T-helper 2 cell treated with Interferon-gamma antibody and Interleukin-4, amounts not matched to agents 5 μg/mL and 100 μg/mL, for 36 hours (primary cell): ENCODE measurements at regions not wholly inside any gene's neighbourhood (a gene's known extent, or its start where the extent isn't known, plus 50 kb on each side); places are given as distances from the start of the nearest gene placed in this dataset.
"Not testable (repeated sequence)": the region's sequence is repeated elsewhere in the genome, so short reads cannot be mapped to it uniquely, and the experiment has no call there.

Experiments used
- DNase-seq: peaks from one replicate; pipeline ENCODE4 v3.0.0; 2021; ENCODE audit warnings: low spot score
- H3K27ac Mint-ChIP-seq: one replicate; pipeline ENCODE4 v1.8.0; 2021; ENCODE audit warnings: mild to moderate bottlenecking, mixed read lengths
- H3K27me3 Mint-ChIP-seq: one replicate; pipeline ENCODE4 v1.8.0; 2021; ENCODE audit warnings: low read depth, mixed read lengths
- H3K36me3 Mint-ChIP-seq: one replicate; pipeline ENCODE4 v1.8.0; 2021; ENCODE audit warnings: low read depth, mixed read lengths
- H3K4me1 Mint-ChIP-seq: one replicate; pipeline ENCODE4 v1.8.0; 2021; ENCODE audit warnings: low read depth, mixed read lengths
- H3K4me3 Mint-ChIP-seq: one replicate; pipeline ENCODE4 v1.8.0; 2022; ENCODE audit warnings: mild to moderate bottlenecking, moderate library complexity, mixed read lengths
- H3K9me3 Mint-ChIP-seq: one replicate; pipeline ENCODE4 v1.8.0; 2021; ENCODE audit warnings: mixed read lengths

GRCh38 chr14:106425150-106425549 is 898.8 kb downstream of the TMEM121 start:
- not testable (repeated sequence) for DNase-seq, H3K9me3 Mint-ChIP-seq, H3K4me1 Mint-ChIP-seq, H3K27ac Mint-ChIP-seq, H3K4me3 Mint-ChIP-seq, H3K36me3 Mint-ChIP-seq
- H3K27me3 Mint-ChIP-seq: peaks cover 47% of the 10 kb centered on the region

- Mint-ChIP-seq H3K36me3 (no peaks in the 10 kb centered on the region), H3K4me1 (peaks cover 6% of the 10 kb centered on the region), H3K27ac (no peak overlapping the region), H3K9me3 (no peaks in the 10 kb centered on the region), H3K4me3 (no peak overlapping the region), H3K27me3 (peaks cover 53% of the 10 kb centered on the region)
- peak; percentile 39 for DNase-seq
Observed at GRCh38 chr14:106436310-106436905, 910.0 kb downstream of the TMEM121 start.

DNA sequence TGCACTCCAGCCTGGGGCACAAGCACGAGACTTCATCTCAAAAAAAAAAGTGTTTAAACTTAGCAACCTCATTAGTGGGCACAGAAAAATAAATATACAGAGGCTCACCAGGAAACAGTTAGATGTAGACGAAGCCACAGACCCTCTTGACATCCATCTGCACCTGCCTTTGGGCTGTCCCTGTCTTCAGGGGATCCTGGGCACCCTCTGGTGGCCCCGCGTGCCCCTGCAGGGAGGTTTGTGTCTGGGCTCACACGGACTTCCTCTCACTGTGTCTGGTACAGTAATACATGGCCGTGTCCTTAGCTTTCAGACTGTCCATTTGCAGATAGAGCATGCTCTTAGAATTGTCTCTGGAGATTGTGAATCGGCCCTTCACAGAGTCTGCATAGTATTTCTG is 916.5 kb downstream of the TMEM121 start:
- peak; percentile 21 for DNase-seq

DNA sequence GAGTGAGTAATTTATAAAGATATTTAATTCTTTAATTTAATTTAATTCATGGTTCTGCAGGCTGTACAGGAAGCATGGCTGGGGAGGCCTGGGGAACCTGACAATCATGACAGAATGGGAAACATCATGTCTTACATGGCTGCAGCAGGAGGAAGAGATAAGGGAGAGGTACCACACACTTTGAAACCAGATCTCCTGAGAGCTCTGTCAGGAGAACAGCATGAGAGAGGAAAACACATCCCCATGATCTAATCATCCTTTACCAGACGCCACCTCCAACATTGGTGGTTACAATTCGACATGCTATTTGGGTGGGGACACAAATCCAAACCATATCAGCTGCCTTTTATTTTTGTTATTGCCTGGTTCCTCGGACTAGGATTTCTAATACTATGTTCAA is 928.6 kb downstream of the TMEM121 start:
- no peak for DNase-seq
- no peak overlapping the region for H3K4me3 Mint-ChIP-seq
- H3K9me3 Mint-ChIP-seq: no peaks in the 10 kb centered on the region
- no peaks in the 10 kb centered on the region for H3K36me3 Mint-ChIP-seq
- no peaks in the 10 kb centered on the region for H3K4me1 Mint-ChIP-seq
- H3K27me3 Mint-ChIP-seq: peaks cover 33% of the 10 kb centered on the region
- no peak overlapping the region for H3K27ac Mint-ChIP-seq

More for the DNA sequence above, 916.5 kb downstream of the TMEM121 start:
- no peak overlapping the region for H3K4me3 Mint-ChIP-seq
- peaks cover 44% of the 10 kb centered on the region for H3K27me3 Mint-ChIP-seq
- H3K4me1 Mint-ChIP-seq: peaks cover 2% of the 10 kb centered on the region
- H3K9me3 Mint-ChIP-seq: no peaks in the 10 kb centered on the region
- no peaks in the 10 kb centered on the region for H3K36me3 Mint-ChIP-seq
- no peak overlapping the region for H3K27ac Mint-ChIP-seq

GRCh38 chr14:106459971-106460730 is 933.8 kb downstream of the TMEM121 start:
- Mint-ChIP-seq H3K9me3 (no peaks in the 10 kb centered on the region), H3K27ac (no peak overlapping the region), H3K36me3 (no peaks in the 10 kb centered on the region), H3K4me1 (no peaks in the 10 kb centered on the region), H3K27me3 (peaks cover 21% of the 10 kb centered on the region), H3K4me3 (no peak overlapping the region)
- peak; percentile 42 for DNase-seq

- H3K9me3 Mint-ChIP-seq: no peaks in the 10 kb centered on the region
- H3K4me1 Mint-ChIP-seq: no peaks in the 10 kb centered on the region
- H3K36me3 Mint-ChIP-seq: no peaks in the 10 kb centered on the region
- no peak overlapping the region for H3K27ac Mint-ChIP-seq
- DNase-seq: no peak
- H3K27me3 Mint-ChIP-seq: peaks cover 14% of the 10 kb centered on the region
- H3K4me3 Mint-ChIP-seq: no peak overlapping the region
Observed at GRCh38 chr14:106460916-106461315, 934.5 kb downstream of the TMEM121 start.

- not testable (repeated sequence) for H3K9me3 Mint-ChIP-seq, H3K4me1 Mint-ChIP-seq, H3K36me3 Mint-ChIP-seq, H3K4me3 Mint-ChIP-seq, DNase-seq, H3K27ac Mint-ChIP-seq
- H3K27me3 Mint-ChIP-seq: peaks cover 25% of the 10 kb centered on the region
Observed at GRCh38 chr14:106466483-106466882, 940.1 kb downstream of the TMEM121 start.

DNA sequence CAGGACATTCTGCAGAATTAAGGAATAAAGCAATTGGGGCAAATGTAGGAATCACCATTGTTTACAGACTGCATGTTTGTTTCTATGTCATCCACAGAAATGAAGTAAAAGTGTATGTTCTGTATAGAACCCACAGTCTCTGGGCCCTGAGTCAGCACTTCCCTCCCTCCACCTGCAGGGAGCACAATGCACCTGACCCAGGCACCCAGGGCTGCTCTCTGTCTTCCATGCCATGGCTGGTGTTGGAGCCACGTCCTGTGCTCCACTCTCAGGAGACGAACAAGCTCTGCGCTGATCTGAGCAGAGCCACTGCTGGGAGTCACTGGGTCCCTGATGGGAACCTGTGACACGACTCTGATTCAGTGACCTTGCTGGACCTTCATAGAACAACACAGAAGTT is 942.5 kb downstream of the TMEM121 start:
- H3K36me3 Mint-ChIP-seq, H3K4me3 Mint-ChIP-seq, H3K9me3 Mint-ChIP-seq, H3K27ac Mint-ChIP-seq, DNase-seq, H3K4me1 Mint-ChIP-seq: not testable (repeated sequence)
- peaks cover 25% of the 10 kb centered on the region for H3K27me3 Mint-ChIP-seq

DNA sequence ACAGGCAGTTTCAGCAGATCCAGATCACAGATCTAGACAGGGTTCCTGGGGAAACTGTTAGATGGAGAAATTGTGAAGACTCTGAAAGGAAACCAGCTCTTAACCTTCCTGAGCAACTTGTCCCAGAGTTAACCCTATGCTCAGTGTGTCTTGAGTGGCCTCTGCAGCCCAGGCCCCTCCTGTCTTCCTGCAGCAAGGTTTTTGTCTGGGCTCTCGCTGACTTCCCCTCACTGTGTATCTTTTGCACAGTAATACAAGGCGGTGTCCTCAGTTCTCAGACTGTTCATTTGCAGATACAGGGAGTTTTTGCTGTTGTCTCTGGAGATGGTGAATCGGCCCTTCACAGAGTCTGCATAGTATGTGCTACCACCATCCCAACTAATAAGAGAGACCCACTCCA is 943.6 kb downstream of the TMEM121 start:
- not testable (repeated sequence) for H3K9me3 Mint-ChIP-seq, H3K4me3 Mint-ChIP-seq, H3K36me3 Mint-ChIP-seq, DNase-seq, H3K27ac Mint-ChIP-seq
- Mint-ChIP-seq H3K4me1 (peaks cover 14% of the 10 kb centered on the region), H3K27me3 (peaks cover 20% of the 10 kb centered on the region)

- peak overlapping the region; percentile 39 for H3K4me3 Mint-ChIP-seq
- H3K27me3 Mint-ChIP-seq: not testable (repeated sequence)
Observed at GRCh38 chr14:106474261-106475028, 948.1 kb downstream of the TMEM121 start.

DNA sequence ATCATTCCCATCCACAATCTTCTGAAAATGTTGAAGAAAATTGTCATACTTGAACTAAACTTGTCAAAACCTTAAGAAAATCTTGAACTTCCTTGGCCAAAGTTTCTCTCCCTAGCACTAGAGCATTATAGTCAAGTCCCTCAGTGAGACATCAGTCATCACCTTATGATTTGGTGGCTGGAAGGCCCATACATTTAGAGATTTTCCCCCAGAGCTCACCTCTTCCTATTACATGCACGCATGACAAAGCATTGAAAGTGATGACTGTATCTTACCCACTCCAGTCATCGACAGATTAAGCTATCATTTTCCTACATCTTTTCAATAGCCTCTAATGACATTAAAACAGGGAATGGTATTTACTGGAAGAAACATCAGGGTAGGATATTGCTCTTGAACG is 948.8 kb downstream of the TMEM121 start:
- H3K4me3 Mint-ChIP-seq, H3K9me3 Mint-ChIP-seq, H3K27me3 Mint-ChIP-seq, H3K36me3 Mint-ChIP-seq: not testable (repeated sequence)
- peak overlapping the region; percentile 6 for H3K27ac Mint-ChIP-seq
- peaks cover 20% of the 10 kb centered on the region for H3K4me1 Mint-ChIP-seq
- peak; percentile 52 for DNase-seq

More at GRCh38 chr14:106474261-106475028, 948.1 kb downstream of the TMEM121 start:
- peak; percentile 45 for DNase-seq
- H3K9me3 Mint-ChIP-seq, H3K36me3 Mint-ChIP-seq: not testable (repeated sequence)
- H3K4me1 Mint-ChIP-seq: peaks cover 20% of the 10 kb centered on the region
- H3K27ac Mint-ChIP-seq: peak overlapping the region; percentile 62

GRCh38 chr14:106477600-106477999 is 951.2 kb downstream of the TMEM121 start:
- not testable (repeated sequence) for H3K36me3 Mint-ChIP-seq, H3K27ac Mint-ChIP-seq, DNase-seq, H3K9me3 Mint-ChIP-seq, H3K27me3 Mint-ChIP-seq, H3K4me3 Mint-ChIP-seq
- peaks cover 20% of the 10 kb centered on the region for H3K4me1 Mint-ChIP-seq

GRCh38 chr14:106480287-106480686 is 953.9 kb downstream of the TMEM121 start:
- H3K27me3 Mint-ChIP-seq: not testable (repeated sequence)

DNA sequence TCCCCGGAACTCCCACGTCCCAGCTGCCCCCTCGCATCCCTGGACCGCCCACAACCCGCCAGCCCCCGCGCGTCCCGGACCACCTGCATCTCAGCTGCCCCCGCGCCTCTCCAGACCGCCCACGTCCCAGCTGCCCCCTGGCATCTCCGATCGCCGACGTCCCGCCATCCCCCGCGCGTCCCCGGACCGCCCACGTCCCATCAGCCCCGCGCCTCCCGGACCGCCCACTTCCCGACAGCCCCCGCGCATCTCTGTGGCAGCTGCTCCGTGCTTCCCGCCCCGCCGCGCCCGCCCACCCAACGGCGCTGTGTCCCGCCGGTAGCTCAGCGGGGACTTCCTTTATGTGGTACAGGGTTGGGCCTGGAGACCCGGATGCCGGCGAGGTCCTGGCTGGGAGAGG is 955.8 kb downstream of the TMEM121 start:
- H3K27ac Mint-ChIP-seq, H3K9me3 Mint-ChIP-seq, H3K36me3 Mint-ChIP-seq: not testable (repeated sequence)

More at GRCh38 chr14:106480287-106480686, 953.9 kb downstream of the TMEM121 start:
- H3K4me3 Mint-ChIP-seq, H3K27ac Mint-ChIP-seq, H3K9me3 Mint-ChIP-seq, DNase-seq, H3K36me3 Mint-ChIP-seq, H3K4me1 Mint-ChIP-seq: not testable (repeated sequence)

More for the DNA sequence above, 955.8 kb downstream of the TMEM121 start:
- H3K27me3 Mint-ChIP-seq, DNase-seq, H3K4me1 Mint-ChIP-seq, H3K4me3 Mint-ChIP-seq: not testable (repeated sequence)
